ENCODE measurements at regions not wholly inside any gene's neighbourhood (a gene's known extent, or its start where the extent isn't known, plus 50 kb on each side); places are given as distances from the start of the nearest gene placed in this dataset.

DNA sequence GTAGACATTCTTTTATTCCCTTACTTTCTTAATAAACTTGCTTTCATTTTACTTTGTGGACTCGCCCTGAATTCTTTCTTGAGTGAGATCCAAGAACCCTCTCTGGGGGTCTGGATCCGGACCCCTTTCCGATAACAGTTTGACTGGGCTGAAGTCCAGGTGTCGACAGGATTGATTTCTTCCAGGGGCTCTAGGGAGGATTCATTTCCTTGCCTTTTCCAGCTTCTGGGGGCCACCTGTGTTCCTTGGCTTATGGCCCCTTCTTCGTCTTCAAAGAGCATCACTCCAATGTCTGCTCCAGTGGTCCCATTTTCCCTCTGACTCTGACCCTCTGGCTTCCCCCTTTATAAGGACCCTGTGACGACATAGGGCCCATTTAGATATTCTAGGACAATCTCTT lies 67.5 kb downstream of the COPS8 start:
- CTCF ChIA-PET, result interaction anchor here (1.0 to 2.1 kb wide), 3 partner anchors 60 to 267 kb away, joined by 3 to 22 read pairs (median 21); no protein-coding TSS in a partner anchor
- no TSS peak for BruUV-seq (replicated peaks)

More for the DNA sequence above, 67.5 kb downstream of the COPS8 start:
- H3K79me2 ChIP-seq (ENCODE audit: control insufficient read depth, insufficient read depth, low read length), result no peaks in the 10 kb centered on the region
- H2AFZ ChIP-seq (ENCODE audit: low read depth, low read length), result no peak overlapping the region
- H3K36me3 ChIP-seq (ENCODE audit: control insufficient read depth in 2 of 2, extremely low read depth in 1 of 2, insufficient read depth in 2 of 2, low read length in 2 of 2), result no peaks in the 10 kb centered on the region
- TF ChIP-seq JUN (IDR thresholded peaks at IDR 0.05; ENCODE audit: borderline replicate concordance, insufficient read depth, insufficient read length, low read depth) (no peak), POLR2AphosphoS5 (IDR thresholded peaks at IDR 0.05; ENCODE audit: insufficient read depth, low read depth, low read length) (no peak), CTCF (IDR thresholded peaks at IDR 0.05; ENCODE audit: extremely low read depth in 1 of 2, insufficient read depth in 1 of 2, low read depth in 1 of 2, low read length in 2 of 2) (no peak), POLR2A (IDR thresholded peaks at IDR 0.05; ENCODE audit: low read depth, low read length) (no peak), EZH2 (IDR thresholded peaks at IDR 0.05; ENCODE audit: borderline replicate concordance, low read depth, low read length, severe bottlenecking) (no peak), MYC (IDR thresholded peaks at IDR 0.05; ENCODE audit: low read depth, low read length) (no peak), GATA2 (IDR thresholded peaks at IDR 0.05; ENCODE audit: insufficient read depth, insufficient read length, low read depth, low read length) (no peak), FOS (IDR thresholded peaks at IDR 0.05; ENCODE audit: borderline replicate concordance, insufficient read depth, low read length) (no peak), MAX (IDR thresholded peaks at IDR 0.05; ENCODE audit: insufficient read depth, insufficient read length) (no peak)
- intact Hi-C loops (cut with micrococcal nuclease) (loop anchor here (5.0 kb wide), 1 partner anchor 169 kb away; no protein-coding TSS in a partner anchor), dilution Hi-C loops (cut with MboI; ENCODE audit: extremely low pct_ligation_motif_present, low sequenced_read_pairs) (no loop called here)
- DNase-seq (ENCODE audit: low read depth, low spot score) (no peak), FAIRE-seq (no peak)
- peaks cover 6% of the 10 kb centered on the region for H3K4me1 ChIP-seq (ENCODE audit: control insufficient read depth, extremely low read depth, insufficient read depth, low read length)
- no peaks in the 10 kb centered on the region for H3K9me3 ChIP-seq (replicated peaks; ENCODE audit: control insufficient read depth, insufficient read depth, low read length)
- no peaks in the 10 kb centered on the region for H3K9me1 ChIP-seq (replicated peaks; ENCODE audit: control insufficient read depth, extremely low read depth, insufficient read depth, low read length)
- H3K27ac ChIP-seq (ENCODE audit: insufficient read depth, low read depth, low read length), result no peak overlapping the region
- POLR2A ChIA-PET, result no interaction called here
- H4K20me1 ChIP-seq (replicated peaks; ENCODE audit: control insufficient read depth, extremely low read depth, insufficient read depth, low read length), result no peaks in the 10 kb centered on the region
- H3K4me3 ChIP-seq (replicated peaks in 1 of 3; ENCODE audit: insufficient read depth in 1 of 3, low read depth in 1 of 3, low read length in 3 of 3), result no peak overlapping the region
- H3K27me3 ChIP-seq (ENCODE audit: control insufficient read depth in 2 of 2, insufficient read depth in 2 of 2, low read length in 2 of 2), result no peaks in the 10 kb centered on the region
- H3K9ac ChIP-seq (replicated peaks; ENCODE audit: extremely low read depth, insufficient read depth, low read length), result no peak overlapping the region
- H3K4me2 ChIP-seq (ENCODE audit: insufficient read depth, low read length), result no peak overlapping the region
